GM19238 (cell line): ENCODE measurements at regions not wholly inside any gene's neighbourhood (a gene's known extent, or its start where the extent isn't known, plus 50 kb on each side); places are given as distances from the start of the nearest gene placed in this dataset.
"Not testable (repeated sequence)": the region's sequence is repeated elsewhere in the genome, so short reads cannot be mapped to it uniquely, and the experiment has no call there.

Source experiments
- DNase-seq: peaks from one replicate; pipeline ENCODE4 v3.0.0; 2011; ENCODE audit warnings: low spot score; ENCODE audit not compliant: insufficient read length

GRCh38 chr14:39716987-39717570, 284.8 kb upstream of the FBXO33 start:
- no peak for DNase-seq

GRCh38 chr14:39712293-39712999, 280.2 kb upstream of the FBXO33 start:
- no peak for DNase-seq

GRCh38 chr14:39704594-39704993, 272.4 kb upstream of the FBXO33 start:
- no peak for DNase-seq

- no peak for DNase-seq
Observed at GRCh38 chr14:39694341-39694740, 262.1 kb upstream of the FBXO33 start.

- no peak for DNase-seq
Observed at GRCh38 chr14:39683691-39684260, 251.5 kb upstream of the FBXO33 start.

- no peak for DNase-seq
Observed at GRCh38 chr14:39682582-39682981, 250.3 kb upstream of the FBXO33 start.

GRCh38 chr14:39681782-39682399, 249.7 kb upstream of the FBXO33 start:
- DNase-seq = no peak

GRCh38 chr14:39680777-39681176, 248.5 kb upstream of the FBXO33 start:
- DNase-seq = no peak

GRCh38 chr14:39673734-39674133, 241.5 kb upstream of the FBXO33 start:
- DNase-seq = no peak

- DNase-seq = no peak
Observed at GRCh38 chr14:39673270-39673711, 241.1 kb upstream of the FBXO33 start.

GRCh38 chr14:39668449-39668848, 236.2 kb upstream of the FBXO33 start:
- DNase-seq = no peak

- DNase-seq = no peak
Observed at GRCh38 chr14:39666386-39666785, 234.2 kb upstream of the FBXO33 start.

GRCh38 chr14:39665075-39665475, 232.8 kb upstream of the FBXO33 start:
- DNase-seq = no peak

GRCh38 chr14:39664646-39665045, 232.4 kb upstream of the FBXO33 start:
- DNase-seq = no peak

GRCh38 chr14:39641224-39641623, 209.0 kb upstream of the FBXO33 start:
- peak; percentile 4 for DNase-seq

GRCh38 chr14:39639009-39639408, 206.8 kb upstream of the FBXO33 start:
- DNase-seq = not testable (repeated sequence)

- no peak for DNase-seq
Observed at GRCh38 chr14:39628087-39628486, 195.9 kb upstream of the FBXO33 start.

- no peak for DNase-seq
Observed at GRCh38 chr14:39626589-39627576, 194.7 kb upstream of the FBXO33 start.

GRCh38 chr14:39621678-39622077, 189.4 kb upstream of the FBXO33 start:
- no peak for DNase-seq

- no peak for DNase-seq
Observed at GRCh38 chr14:39621223-39621622, 189.0 kb upstream of the FBXO33 start.

- no peak for DNase-seq
Observed at GRCh38 chr14:39617537-39617936, 185.3 kb upstream of the FBXO33 start.
